GDM1 (cell line): ENCODE measurements at regions not wholly inside any gene's neighbourhood (a gene's known extent, or its start where the extent isn't known, plus 50 kb on each side); places are given as distances from the start of the nearest gene placed in this dataset.
"Not testable (repeated sequence)": the region's sequence is repeated elsewhere in the genome, so short reads cannot be mapped to it uniquely, and the experiment has no call there.

Experiments
- DNase-seq: peaks from one replicate; lab custom pipeline; 2025; lab: John Stamatoyannopoulos, UW

GRCh38 chr5:114952876-114953275 lies 216.8 kb downstream of the TRIM36 start:
- DNase-seq, result no peak

- DNase-seq, result no peak
Observed at GRCh38 chr5:114949756-114950155, 220.0 kb downstream of the TRIM36 start.

- no peak for DNase-seq
Observed at GRCh38 chr5:114948986-114949621, 220.6 kb downstream of the TRIM36 start.

GRCh38 chr5:114948363-114948762 lies 221.3 kb downstream of the TRIM36 start:
- DNase-seq, result no peak

- no peak for DNase-seq
Observed at GRCh38 chr5:114940709-114941108, 229.0 kb downstream of the TRIM36 start.

GRCh38 chr5:114935490-114935889 lies 234.2 kb downstream of the TRIM36 start:
- no peak for DNase-seq

- DNase-seq, result no peak
Observed at GRCh38 chr5:114928644-114929462, 240.9 kb downstream of the TRIM36 start.

- DNase-seq, result no peak
Observed at GRCh38 chr5:114924769-114925168, 244.9 kb downstream of the TRIM36 start.

GRCh38 chr5:114912189-114912920 lies 257.4 kb downstream of the TRIM36 start:
- no peak for DNase-seq

GRCh38 chr5:114910727-114911126 lies 259.0 kb downstream of the TRIM36 start:
- DNase-seq, result no peak

- no peak for DNase-seq
Observed at GRCh38 chr5:114909424-114909823, 260.3 kb downstream of the TRIM36 start.

GRCh38 chr5:114903767-114904166 lies 265.9 kb downstream of the TRIM36 start:
- no peak for DNase-seq

GRCh38 chr5:114898602-114899001 lies 271.1 kb downstream of the TRIM36 start:
- no peak for DNase-seq

- DNase-seq, result no peak
Observed at GRCh38 chr5:114883675-114884074, 286.0 kb downstream of the TRIM36 start.

GRCh38 chr5:114859438-114859735 lies 310.3 kb downstream of the TRIM36 start:
- DNase-seq, result no peak

GRCh38 chr5:114858665-114859437 lies 310.9 kb downstream of the TRIM36 start:
- DNase-seq, result no peak

GRCh38 chr5:114857941-114858551 lies 311.7 kb downstream of the TRIM36 start:
- DNase-seq, result peak; percentile 78

GRCh38 chr5:114844711-114845110 lies 325.0 kb downstream of the TRIM36 start:
- not testable (repeated sequence) for DNase-seq

GRCh38 chr5:114839360-114839759 lies 330.3 kb downstream of the TRIM36 start:
- no peak for DNase-seq

- DNase-seq, result no peak
Observed at GRCh38 chr5:114838937-114839336, 330.8 kb downstream of the TRIM36 start.

- DNase-seq, result no peak
Observed at GRCh38 chr5:114830114-114830513, 339.6 kb downstream of the TRIM36 start.

- no peak for DNase-seq
Observed at GRCh38 chr5:114822863-114823262, 346.8 kb downstream of the TRIM36 start.
